Fibroblast of lung (primary cell): ENCODE measurements at regions not wholly inside any gene's neighbourhood (a gene's known extent, or its start where the extent isn't known, plus 50 kb on each side); places are given as distances from the start of the nearest gene placed in this dataset.

Experiments used
- CTCF ChIP-seq, 2 donors: IDR thresholded peaks in 1 of 2; conservative IDR thresholded peaks in 1 of 2; 1 replicate in 1 of 2; 2 replicates in 1 of 2; pipeline ENCODE4 v1.5.1; 2011 to 2012; ENCODE audit warnings: low read length in 2 of 2, control low read depth in 1 of 2, inconsistent platforms in 1 of 2, low read depth in 1 of 2, mild to moderate bottlenecking in 1 of 2
- EZH2 ChIP-seq: IDR thresholded peaks from 2 replicates; pipeline ENCODE4 v1.5.1; 2012; ENCODE audit warnings: low read length, control low read depth, mild to moderate bottlenecking; ENCODE audit errors: missing control alignments

GRCh38 chr14:65354131-65354530, 58.4 kb upstream of the FUT8 start:
- TF ChIP-seq CTCF (conservative IDR thresholded peaks at IDR 0.05 in 1 of 2, IDR thresholded peaks at IDR 0.05 in 1 of 2; ENCODE audit: low read depth in 1 of 2, low read length in 2 of 2) (no peak), EZH2 (no peak)
